H9 (cell line): ENCODE measurements at regions not wholly inside any gene's neighbourhood (a gene's known extent, or its start where the extent isn't known, plus 50 kb on each side); places are given as distances from the start of the nearest gene placed in this dataset.

Source experiments
- DNase-seq: peaks from one replicate; pipeline ENCODE4 v3.0.0-alpha.2; 2017
- H2AFZ ChIP-seq: one replicate; pipeline ENCODE4 v1.6.1; 2013; ENCODE audit warnings: mild to moderate bottlenecking, low read length, control low read depth, moderate library complexity
- H2AK5ac ChIP-seq: 2 replicates; pipeline ENCODE4 v1.6.1; 2013; ENCODE audit warnings: low read length, control low read depth, mixed read lengths; ENCODE audit not compliant: insufficient read length
- H2BK120ac ChIP-seq: one replicate; pipeline ENCODE4 v1.6.1; 2013; ENCODE audit warnings: low read depth, mild to moderate bottlenecking, low read length, control low read depth, inconsistent platforms; ENCODE audit not compliant: poor library complexity, severe bottlenecking
- H2BK12ac ChIP-seq: 2 replicates; pipeline ENCODE4 v1.6.1; 2013; ENCODE audit warnings: low read length, control low read depth, mixed read lengths, low read depth; ENCODE audit not compliant: insufficient read length
- H2BK15ac ChIP-seq: 2 replicates; pipeline ENCODE4 v1.6.1; 2013; ENCODE audit warnings: low read depth, low read length, control low read depth
- H2BK20ac ChIP-seq: one replicate; pipeline ENCODE4 v1.6.1; 2013; ENCODE audit warnings: low read depth, mild to moderate bottlenecking, low read length, control low read depth, inconsistent platforms; ENCODE audit not compliant: poor library complexity, severe bottlenecking
- H2BK5ac ChIP-seq: 2 replicates; pipeline ENCODE4 v1.6.1; 2013; ENCODE audit warnings: low read length, control low read depth, mixed read lengths; ENCODE audit not compliant: insufficient read length
- H3K14ac ChIP-seq: 2 replicates; pipeline ENCODE4 v1.6.1; 2013; ENCODE audit warnings: low read length, control low read depth; ENCODE audit not compliant: insufficient read depth
- H3K18ac ChIP-seq: 2 replicates; pipeline ENCODE4 v1.6.1; 2013; ENCODE audit warnings: low read depth, mild to moderate bottlenecking, mixed read lengths, low read length, control low read depth; ENCODE audit not compliant: insufficient read length
- H3K23ac ChIP-seq: 2 replicates; pipeline ENCODE4 v1.6.1; 2013; ENCODE audit warnings: low read length, control low read depth, mixed read lengths, low read depth; ENCODE audit not compliant: insufficient read length
- H3K23me2 ChIP-seq: 2 replicates; pipeline ENCODE4 v1.6.1; 2013; ENCODE audit warnings: low read depth, mild to moderate bottlenecking, mixed read lengths, low read length, control low read depth; ENCODE audit not compliant: insufficient read length, poor library complexity, severe bottlenecking
- H3K27ac ChIP-seq: 2 replicates; pipeline ENCODE4 v1.5.1; 2013; ENCODE audit warnings: low read length, control low read depth, mixed read lengths, low read depth; ENCODE audit not compliant: insufficient read length
- H3K27me3 ChIP-seq: 2 replicates; pipeline ENCODE4 v1.6.1; 2013; ENCODE audit warnings: low read length, control low read depth, inconsistent platforms; ENCODE audit not compliant: insufficient read depth
- H3K4ac ChIP-seq: 2 replicates; pipeline ENCODE4 v1.6.1; 2013; ENCODE audit warnings: low read depth, mild to moderate bottlenecking, control low read depth, inconsistent platforms, low read length, moderate library complexity
- H3K4me1 ChIP-seq: 2 replicates; pipeline ENCODE4 v1.6.1; 2013; ENCODE audit warnings: low read length, control low read depth, inconsistent platforms; ENCODE audit not compliant: insufficient read depth
- H3K4me2 ChIP-seq: 2 replicates; pipeline ENCODE4 v1.6.1; 2013; ENCODE audit warnings: low read length, control low read depth, mixed read lengths; ENCODE audit not compliant: insufficient read length, insufficient read depth
- H3K56ac ChIP-seq: 2 replicates; pipeline ENCODE4 v1.6.1; 2013; ENCODE audit warnings: low read depth, mild to moderate bottlenecking, mixed read lengths, low read length, control low read depth; ENCODE audit not compliant: insufficient read length
- H3K79me1 ChIP-seq: 2 replicates; pipeline ENCODE4 v1.6.1; 2013; ENCODE audit warnings: low read depth, mild to moderate bottlenecking, moderate library complexity, low read length, control low read depth, inconsistent platforms; ENCODE audit not compliant: insufficient read depth, poor library complexity, severe bottlenecking
- H3K79me2 ChIP-seq: 2 replicates; pipeline ENCODE4 v1.6.1; 2013; ENCODE audit warnings: low read length, control low read depth, inconsistent platforms; ENCODE audit not compliant: insufficient read depth
- H3K9ac ChIP-seq: 2 replicates; pipeline ENCODE4 v1.6.1; 2013; ENCODE audit warnings: low read length, control low read depth, mixed read lengths; ENCODE audit not compliant: insufficient read length; ENCODE audit errors: extremely low read depth
- H3K9me3 ChIP-seq: one replicate; pipeline ENCODE4 v1.6.1; 2013; ENCODE audit warnings: low read depth, low read length, inconsistent platforms; ENCODE audit not compliant: control insufficient read depth
- H3T11ph ChIP-seq: one replicate; pipeline ENCODE4 v1.6.1; 2013; ENCODE audit warnings: mild to moderate bottlenecking, low read length, control low read depth, inconsistent platforms
- H4K20me1 ChIP-seq: one replicate; pipeline ENCODE4 v1.6.1; 2013; ENCODE audit not compliant: control insufficient read depth, insufficient read length, insufficient read depth
- H4K5ac ChIP-seq: 2 replicates; pipeline ENCODE4 v1.6.1; 2013; ENCODE audit warnings: low read depth, mild to moderate bottlenecking, mixed read lengths, low read length, control low read depth; ENCODE audit not compliant: insufficient read length
- H4K8ac ChIP-seq: replicated peaks from 2 replicates; pipeline ENCODE4 v1.6.1; 2013; ENCODE audit warnings: low read length, control low read depth, mixed read lengths, low read depth; ENCODE audit not compliant: insufficient read length
- H4K91ac ChIP-seq: 2 replicates; pipeline ENCODE4 v1.6.1; 2013; ENCODE audit warnings: low read depth, mild to moderate bottlenecking, moderate library complexity, mixed read lengths, low read length, control low read depth; ENCODE audit not compliant: insufficient read length
- H3K27ac Mint-ChIP-seq, 3 experiments: 2 replicates in 2 of 3; 3 replicates in 1 of 3; pipeline ENCODE4 v1.8.0; 2020 to 2021; ENCODE audit warnings: mixed read lengths in 3 of 3, mild to moderate bottlenecking in 1 of 3, moderate library complexity in 1 of 3
- H3K27me3 Mint-ChIP-seq: 2 replicates; pipeline ENCODE4 v1.8.0; 2021; ENCODE audit warnings: low read depth, mild to moderate bottlenecking, moderate library complexity, mixed read lengths
- H3K36me3 Mint-ChIP-seq, 3 experiments: 2 replicates in 2 of 3; 3 replicates in 1 of 3; pipeline ENCODE4 v1.8.0; 2020 to 2021; ENCODE audit warnings: low read depth in 3 of 3, mixed read lengths in 3 of 3; ENCODE audit not compliant: insufficient read depth in 1 of 3
- H3K4me1 Mint-ChIP-seq, 2 experiments: 2 replicates each; pipeline ENCODE4 v1.8.0; 2020; ENCODE audit warnings: mixed read lengths in 2 of 2
- H3K4me3 Mint-ChIP-seq, 2 experiments: 2 replicates in 1 of 2; 3 replicates in 1 of 2; pipeline ENCODE4 v1.8.0; 2020 to 2021; ENCODE audit warnings: mild to moderate bottlenecking in 2 of 2, mixed read lengths in 2 of 2, moderate library complexity in 1 of 2
- H3K9me3 Mint-ChIP-seq, 2 experiments: 2 replicates in 1 of 2; 3 replicates in 1 of 2; pipeline ENCODE4 v1.8.0; 2020; ENCODE audit warnings: mild to moderate bottlenecking in 2 of 2, mixed read lengths in 2 of 2, moderate library complexity in 1 of 2
- CTCF ChIP-seq: fragments of 200-600 bp; sonication (generic); conservative IDR thresholded peaks from 3 replicates; pipeline ENCODE4 v1.8.0; 2021; ENCODE audit warnings: antibody characterized with exemption, mild to moderate bottlenecking

- Histone ChIP-seq H2AK5ac (no peak overlapping the region), H3K4me1 (no peaks in the 10 kb centered on the region), H2BK15ac (no peak overlapping the region), H2BK12ac (no peak overlapping the region), H3K18ac (no peak overlapping the region), H2BK5ac (no peak overlapping the region), H3K4ac (no peak overlapping the region), H3K23me2 (no peaks in the 10 kb centered on the region), H3T11ph (no peak overlapping the region), H3K79me2 (no peaks in the 10 kb centered on the region), H4K5ac (no peak overlapping the region), H4K20me1 (no peaks in the 10 kb centered on the region), H2AFZ (no peak overlapping the region), H4K8ac (no peak overlapping the region), H3K79me1 (no peaks in the 10 kb centered on the region), H3K4me2 (no peak overlapping the region), H3K9ac (no peak overlapping the region), H3K23ac (no peak overlapping the region), H3K27ac (no peak overlapping the region), H2BK120ac (no peak overlapping the region), H3K27me3 (no peaks in the 10 kb centered on the region), H3K14ac (no peak overlapping the region), H2BK20ac (no peak overlapping the region), H4K91ac (no peak overlapping the region), H3K56ac (no peak overlapping the region), H3K9me3 (no peaks in the 10 kb centered on the region)
- peaks cover 15% of the 10 kb centered on the region for H3K27me3 Mint-ChIP-seq
- peaks cover 0 to 3% of the 10 kb centered on the region in 2 experiments; a peak in 1 of 5 replicates for H3K9me3 Mint-ChIP-seq
- H3K4me1 Mint-ChIP-seq, result no peaks in the 10 kb centered on the region
- no peak overlapping the region for H3K4me3 Mint-ChIP-seq
- DNase-seq, result no peak
- no peaks in the 10 kb centered on the region for H3K36me3 Mint-ChIP-seq
- no peak overlapping the region for H3K27ac Mint-ChIP-seq
- TF ChIP-seq CTCF, result 0 out of 3 replicates have a peak, but pooled peaks have one; percentile 31
Observed at GRCh38 chr11:19323502-19323901, 82.8 kb upstream of the E2F8 start.
